SK-N-SH (cell line): ENCODE measurements at regions not wholly inside any gene's neighbourhood (a gene's known extent, or its start where the extent isn't known, plus 50 kb on each side); places are given as distances from the start of the nearest gene placed in this dataset.

ENCODE experiments used
- CTCF ChIA-PET: fragments of 300-600, 350-600 bp; formaldehyde crosslinking; extraction: SDS; loops from one replicate; lab custom pipeline; 2021; lab: Yijun Ruan, JAX
- POLR2A ChIA-PET: fragments of 350-600 bp; sonication (Branson Sonifier 250); formaldehyde crosslinking; extraction: SDS; loops from one replicate; lab custom pipeline; 2020; ENCODE audit warnings: antibody characterized with exemption, inconsistent platforms; lab: Yijun Ruan, JAX
- DNase-seq: peaks from one replicate; pipeline ENCODE4 v3.0.0; 2012
- H2AFZ ChIP-seq: fragments of 200-600 bp; sonication (generic); 2 replicates; pipeline ENCODE4 v1.8.1; 2016; ENCODE audit warnings: antibody characterized with exemption, mild to moderate bottlenecking, low read depth
- H3F3A ChIP-seq: fragments of 200-600 bp; sonication (generic); replicated peaks from 2 replicates; pipeline ENCODE3; 2016; ENCODE audit warnings: antibody characterized with exemption, mild to moderate bottlenecking; ENCODE audit not compliant: insufficient read depth
- H3K27ac ChIP-seq, 2 experiments: fragments of 200-500 bp in 1 of 2; fragments of 200-600 bp in 1 of 2; sonication (Bioruptor generic) in 1 of 2; sonication (generic), shearing (Covaris generic) in 1 of 2; 2 replicates each; pipeline versions ENCODE4 v1.5.1 to v1.6.1; 2014 to 2016; ENCODE audit warnings: low read depth in 2 of 2, inconsistent platforms in 1 of 2, low read length in 1 of 2, mild to moderate bottlenecking in 1 of 2, mixed read lengths in 1 of 2
- H3K27me3 ChIP-seq: fragments of 200-600 bp; sonication (generic), shearing (Covaris generic); 2 replicates; pipeline ENCODE4 v1.6.1; 2016; ENCODE audit warnings: mixed run types; ENCODE audit not compliant: insufficient read depth
- H3K36me3 ChIP-seq, 2 experiments: fragments of 200-500 bp in 1 of 2; fragments of 200-600 bp in 1 of 2; sonication (Bioruptor generic) in 1 of 2; sonication (generic) in 1 of 2; replicated peaks in 1 of 2; 2 replicates each; pipeline versions ENCODE3 to v1.5.1; 2014 to 2016; ENCODE audit warnings: low read length in 1 of 2, mild to moderate bottlenecking in 1 of 2; ENCODE audit not compliant: insufficient read depth in 2 of 2, control insufficient read depth in 1 of 2
- H3K4me1 ChIP-seq, 2 experiments: fragments of 200-500 bp in 1 of 2; fragments of 200-600 bp in 1 of 2; sonication (Bioruptor generic) in 1 of 2; sonication (generic), shearing (Covaris generic) in 1 of 2; 2 replicates each; pipeline versions ENCODE4 v1.5.1 to v1.6.1; 2014 to 2016; ENCODE audit warnings: low read depth in 1 of 2, low read length in 1 of 2, mixed run types in 1 of 2; ENCODE audit not compliant: insufficient read depth in 2 of 2, control insufficient read depth in 1 of 2
- H3K4me2 ChIP-seq: fragments of 200-600 bp; sonication (generic), shearing (Covaris generic); 2 replicates; pipeline ENCODE4 v1.6.1; 2017; ENCODE audit warnings: mixed run types
- H3K4me3 ChIP-seq, 2 experiments: fragments of 200-500 bp in 1 of 2; fragments of 200-600 bp in 1 of 2; sonication (Bioruptor generic) in 1 of 2; sonication (generic), shearing (Covaris generic) in 1 of 2; 2 replicates each; pipeline versions ENCODE4 v1.5.1 to v1.8.1; 2014 to 2016; ENCODE audit warnings: low read depth in 2 of 2, inconsistent platforms in 1 of 2, low read length in 1 of 2, mild to moderate bottlenecking in 1 of 2, mixed read lengths in 1 of 2, moderate library complexity in 1 of 2
- H3K79me2 ChIP-seq: fragments of 200-600 bp; sonication (generic); 2 replicates; pipeline ENCODE4 v1.8.1; 2017; ENCODE audit warnings: mild to moderate bottlenecking; ENCODE audit not compliant: insufficient read depth
- H3K9ac ChIP-seq: fragments of 200-600 bp; sonication (generic); 2 replicates; pipeline ENCODE4 v1.6.1; 2017; ENCODE audit warnings: mixed run types
- H3K9me2 ChIP-seq: fragments of 200-600 bp; sonication (generic); 2 replicates; pipeline ENCODE4 v1.6.1; 2017; ENCODE audit warnings: mixed run types
- H3K9me3 ChIP-seq: fragments of 200-600 bp; sonication (generic); 2 replicates; pipeline ENCODE4 v1.6.1; 2017; ENCODE audit warnings: mixed run types, mild to moderate bottlenecking, moderate library complexity
- H4K20me1 ChIP-seq: fragments of 200-600 bp; sonication (generic); 2 replicates; pipeline ENCODE4 v1.6.1; 2017; ENCODE audit warnings: mild to moderate bottlenecking, mixed run types; ENCODE audit not compliant: insufficient read depth
- CHD2 ChIP-seq: fragments of 150-350 bp; IDR thresholded peaks from 2 replicates; pipeline ENCODE4 v1.6.1; 2018; ENCODE audit warnings: low read length; ENCODE audit not compliant: partially characterized antibody
- ELF1 ChIP-seq: IDR thresholded peaks from 2 replicates; pipeline ENCODE4 v1.4.0; 2012
- EP300 ChIP-seq, 2 experiments: IDR thresholded peaks; 2 replicates each; pipeline versions ENCODE4 v1.4.0 to v1.6.1; 2012; ENCODE audit warnings: borderline replicate concordance in 1 of 2, low read depth in 1 of 2, low read length in 1 of 2
- FOXM1 ChIP-seq: IDR thresholded peaks from 2 replicates; pipeline ENCODE4 v1.4.0; 2012; ENCODE audit warnings: low read depth, mild to moderate bottlenecking
- GABPA ChIP-seq: IDR thresholded peaks from 2 replicates; pipeline ENCODE4 v1.4.0; 2012; ENCODE audit warnings: low read depth, mild to moderate bottlenecking
- GATA2 ChIP-seq: sonication (generic); formaldehyde crosslinking; IDR thresholded peaks from 2 replicates; pipeline ENCODE4 v1.5.0; 2020; ENCODE audit warnings: mild to moderate bottlenecking, missing genetic modification reagents
- MEF2A ChIP-seq: IDR thresholded peaks from 2 replicates; pipeline ENCODE4 v1.4.0; 2012; ENCODE audit warnings: low read depth, borderline replicate concordance
- NRF1 ChIP-seq: IDR thresholded peaks from 2 replicates; pipeline ENCODE4 v1.6.1; 2012; ENCODE audit warnings: low read depth, mild to moderate bottlenecking, low read length
- POLR2AphosphoS5 ChIP-seq: IDR thresholded peaks from 2 replicates; pipeline ENCODE4 v1.6.1; 2012; ENCODE audit warnings: low read depth, low read length
- RAD21 ChIP-seq: IDR thresholded peaks from 2 replicates; pipeline ENCODE4 v1.6.1; 2012; ENCODE audit warnings: mild to moderate bottlenecking, low read length
- RXRA ChIP-seq: IDR thresholded peaks from 2 replicates; pipeline ENCODE4 v1.4.0; 2012; ENCODE audit warnings: low read depth, mild to moderate bottlenecking, borderline replicate concordance
- SMC3 ChIP-seq: IDR thresholded peaks from 2 replicates; pipeline ENCODE4 v1.6.1; 2012; ENCODE audit warnings: low read depth, low read length, improper control_type of control experiment
- TCF12 ChIP-seq: IDR thresholded peaks from 2 replicates; pipeline ENCODE4 v1.4.0; 2012
- TEAD4 ChIP-seq: IDR thresholded peaks from 2 replicates; pipeline ENCODE4 v1.4.0; 2012; ENCODE audit warnings: mild to moderate bottlenecking, borderline replicate concordance; ENCODE audit not compliant: insufficient read depth
- YY1 ChIP-seq: IDR thresholded peaks from 2 replicates; pipeline ENCODE4 v1.4.0; 2012; ENCODE audit warnings: low read depth, mild to moderate bottlenecking
- TF ChIP-seq, protein P1 (sequence below): IDR thresholded peaks from 2 replicates; pipeline ENCODE4 v1.4.0; 2012; ENCODE audit warnings: low read depth
- TF ChIP-seq, protein P2 (sequence below): IDR thresholded peaks from 2 replicates; pipeline ENCODE4 v1.4.0; 2012; ENCODE audit warnings: low read depth, borderline replicate concordance
- TF ChIP-seq, protein P3 (sequence below): fragments of 150-350 bp; IDR thresholded peaks from 2 replicates; pipeline ENCODE4 v1.6.1; 2016; ENCODE audit warnings: mild to moderate bottlenecking, low read depth, low read length
- TF ChIP-seq, protein P4 (sequence below): IDR thresholded peaks from 2 replicates; pipeline ENCODE4; 2012
- TF ChIP-seq, protein P5 (sequence below): IDR thresholded peaks from 2 replicates; pipeline ENCODE4 v1.4.0; 2012; ENCODE audit warnings: low read depth, borderline replicate concordance

DNA sequence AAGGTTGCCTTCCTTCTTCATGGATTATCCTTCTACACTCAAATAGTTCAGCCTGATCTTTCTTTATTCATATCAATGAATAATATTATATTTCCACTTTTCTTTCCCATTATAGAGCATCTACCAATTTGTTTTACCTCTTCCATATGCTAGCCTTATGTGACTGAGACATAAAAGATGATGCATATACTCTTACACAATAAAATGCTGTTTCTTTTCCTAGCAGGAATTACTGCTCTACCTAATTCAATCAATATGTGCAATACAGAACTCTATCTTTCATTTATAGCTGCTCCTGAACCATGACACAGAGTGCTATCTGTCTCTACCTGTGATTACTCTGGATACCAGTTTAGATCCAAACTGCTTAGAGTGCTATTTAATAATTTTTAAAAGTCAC lies 2334.0 kb downstream of the PCDH7 start:
- no peak overlapping the region for H3K4me3 ChIP-seq
- no peaks in the 10 kb centered on the region for H3K9me3 ChIP-seq
- no peaks in the 10 kb centered on the region for H3K9me2 ChIP-seq
- no peaks in the 10 kb centered on the region for H3K36me3 ChIP-seq
- CTCF ChIA-PET = no interaction called here
- POLR2A ChIA-PET = no interaction called here
- H3K27me3 ChIP-seq = no peaks in the 10 kb centered on the region
- H3F3A ChIP-seq = no peaks in the 10 kb centered on the region
- H2AFZ ChIP-seq = no peak overlapping the region
- no peaks in the 10 kb centered on the region for H3K79me2 ChIP-seq
- no peak overlapping the region for H3K4me2 ChIP-seq
- H4K20me1 ChIP-seq = no peaks in the 10 kb centered on the region
- no peak overlapping the region for H3K9ac ChIP-seq
- TF ChIP-seq FOXM1 (no peak), NRF1 (no peak), GABPA (no peak), SMC3 (no peak), POLR2AphosphoS5 (no peak), CHD2 (no peak), MEF2A (no peak), ELF1 (no peak), YY1 (no peak), GATA2 (no peak), RAD21 (no peak), RXRA (no peak), TEAD4 (no peak), EP300 (IDR thresholded peaks at IDR 0.05; ENCODE audit: borderline replicate concordance in 1 of 2, low read depth in 1 of 2, low read length in 1 of 2) (no peak), TCF12 (no peak)
- TF ChIP-seq, protein P1, sequence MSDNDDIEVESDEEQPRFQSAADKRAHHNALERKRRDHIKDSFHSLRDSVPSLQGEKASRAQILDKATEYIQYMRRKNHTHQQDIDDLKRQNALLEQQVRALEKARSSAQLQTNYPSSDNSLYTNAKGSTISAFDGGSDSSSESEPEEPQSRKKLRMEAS = no peak
- TF ChIP-seq, protein P2, sequence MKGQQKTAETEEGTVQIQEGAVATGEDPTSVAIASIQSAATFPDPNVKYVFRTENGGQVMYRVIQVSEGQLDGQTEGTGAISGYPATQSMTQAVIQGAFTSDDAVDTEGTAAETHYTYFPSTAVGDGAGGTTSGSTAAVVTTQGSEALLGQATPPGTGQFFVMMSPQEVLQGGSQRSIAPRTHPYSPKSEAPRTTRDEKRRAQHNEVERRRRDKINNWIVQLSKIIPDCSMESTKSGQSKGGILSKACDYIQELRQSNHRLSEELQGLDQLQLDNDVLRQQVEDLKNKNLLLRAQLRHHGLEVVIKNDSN = no peak
- TF ChIP-seq, protein P3, sequence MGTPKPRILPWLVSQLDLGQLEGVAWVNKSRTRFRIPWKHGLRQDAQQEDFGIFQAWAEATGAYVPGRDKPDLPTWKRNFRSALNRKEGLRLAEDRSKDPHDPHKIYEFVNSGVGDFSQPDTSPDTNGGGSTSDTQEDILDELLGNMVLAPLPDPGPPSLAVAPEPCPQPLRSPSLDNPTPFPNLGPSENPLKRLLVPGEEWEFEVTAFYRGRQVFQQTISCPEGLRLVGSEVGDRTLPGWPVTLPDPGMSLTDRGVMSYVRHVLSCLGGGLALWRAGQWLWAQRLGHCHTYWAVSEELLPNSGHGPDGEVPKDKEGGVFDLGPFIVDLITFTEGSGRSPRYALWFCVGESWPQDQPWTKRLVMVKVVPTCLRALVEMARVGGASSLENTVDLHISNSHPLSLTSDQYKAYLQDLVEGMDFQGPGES = no peak
- TF ChIP-seq, protein P4, sequence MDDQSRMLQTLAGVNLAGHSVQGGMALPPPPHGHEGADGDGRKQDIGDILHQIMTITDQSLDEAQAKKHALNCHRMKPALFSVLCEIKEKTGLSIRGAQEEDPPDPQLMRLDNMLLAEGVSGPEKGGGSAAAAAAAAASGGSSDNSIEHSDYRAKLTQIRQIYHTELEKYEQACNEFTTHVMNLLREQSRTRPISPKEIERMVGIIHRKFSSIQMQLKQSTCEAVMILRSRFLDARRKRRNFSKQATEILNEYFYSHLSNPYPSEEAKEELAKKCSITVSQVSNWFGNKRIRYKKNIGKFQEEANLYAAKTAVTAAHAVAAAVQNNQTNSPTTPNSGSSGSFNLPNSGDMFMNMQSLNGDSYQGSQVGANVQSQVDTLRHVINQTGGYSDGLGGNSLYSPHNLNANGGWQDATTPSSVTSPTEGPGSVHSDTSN = no peak
- TF ChIP-seq, protein P5, sequence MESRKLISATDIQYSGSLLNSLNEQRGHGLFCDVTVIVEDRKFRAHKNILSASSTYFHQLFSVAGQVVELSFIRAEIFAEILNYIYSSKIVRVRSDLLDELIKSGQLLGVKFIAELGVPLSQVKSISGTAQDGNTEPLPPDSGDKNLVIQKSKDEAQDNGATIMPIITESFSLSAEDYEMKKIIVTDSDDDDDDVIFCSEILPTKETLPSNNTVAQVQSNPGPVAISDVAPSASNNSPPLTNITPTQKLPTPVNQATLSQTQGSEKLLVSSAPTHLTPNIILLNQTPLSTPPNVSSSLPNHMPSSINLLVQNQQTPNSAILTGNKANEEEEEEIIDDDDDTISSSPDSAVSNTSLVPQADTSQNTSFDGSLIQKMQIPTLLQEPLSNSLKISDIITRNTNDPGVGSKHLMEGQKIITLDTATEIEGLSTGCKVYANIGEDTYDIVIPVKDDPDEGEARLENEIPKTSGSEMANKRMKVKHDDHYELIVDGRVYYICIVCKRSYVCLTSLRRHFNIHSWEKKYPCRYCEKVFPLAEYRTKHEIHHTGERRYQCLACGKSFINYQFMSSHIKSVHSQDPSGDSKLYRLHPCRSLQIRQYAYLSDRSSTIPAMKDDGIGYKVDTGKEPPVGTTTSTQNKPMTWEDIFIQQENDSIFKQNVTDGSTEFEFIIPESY = no peak
- TF ChIP-seq, all 33 proteins: peak for 0
- H3K4me1 ChIP-seq = no peaks in the 10 kb centered on the region
- no peak overlapping the region for H3K27ac ChIP-seq
- DNase-seq = no peak
